NCI-H526 (cell line): ENCODE measurements at regions not wholly inside any gene's neighbourhood (a gene's known extent, or its start where the extent isn't known, plus 50 kb on each side); places are given as distances from the start of the nearest gene placed in this dataset.

ENCODE experiments used
- DNase-seq, 2 experiments: peaks; one replicate each; lab custom pipeline; 2025; lab: John Stamatoyannopoulos, UW

- no peak for DNase-seq
Observed at GRCh38 chr12:69096669-69097335, 142.6 kb upstream of the CPSF6 start.

GRCh38 chr12:69097619-69098368 is 141.6 kb upstream of the CPSF6 start:
- no peak for DNase-seq

GRCh38 chr12:69099201-69099837 is 140.1 kb upstream of the CPSF6 start:
- no peak for DNase-seq

- no peak for DNase-seq
Observed at GRCh38 chr12:69101505-69101904, 137.9 kb upstream of the CPSF6 start.

- DNase-seq: no peak
Observed at GRCh38 chr12:69102856-69103255, 136.5 kb upstream of the CPSF6 start.

- DNase-seq: peak; percentile 78 to 82
Observed at GRCh38 chr12:69105101-69105962, 134.0 kb upstream of the CPSF6 start.

- DNase-seq: no peak
Observed at GRCh38 chr12:69106482-69107118, 132.8 kb upstream of the CPSF6 start.

- no peak for DNase-seq
Observed at GRCh38 chr12:69107541-69107940, 131.8 kb upstream of the CPSF6 start.

- DNase-seq: no peak
Observed at GRCh38 chr12:69108037-69108436, 131.3 kb upstream of the CPSF6 start.

GRCh38 chr12:69112616-69113015 is 126.8 kb upstream of the CPSF6 start:
- no peak for DNase-seq

- no peak for DNase-seq
Observed at GRCh38 chr12:69115099-69115498, 124.3 kb upstream of the CPSF6 start.

GRCh38 chr12:69115951-69116350 is 123.4 kb upstream of the CPSF6 start:
- DNase-seq: peak in 1 of 2 experiments; percentile 25

- DNase-seq: no peak
Observed at GRCh38 chr12:69117566-69118266, 121.7 kb upstream of the CPSF6 start.

- no peak for DNase-seq
Observed at GRCh38 chr12:69118516-69118915, 120.9 kb upstream of the CPSF6 start.

GRCh38 chr12:69119770-69120169 is 119.6 kb upstream of the CPSF6 start:
- DNase-seq: no peak

- DNase-seq: no peak
Observed at GRCh38 chr12:69120354-69120753, 119.0 kb upstream of the CPSF6 start.

- DNase-seq: no peak
Observed at GRCh38 chr12:69123311-69123710, 116.1 kb upstream of the CPSF6 start.

GRCh38 chr12:69123919-69124638 is 115.3 kb upstream of the CPSF6 start:
- DNase-seq: no peak

GRCh38 chr12:69129017-69129416 is 110.4 kb upstream of the CPSF6 start:
- no peak for DNase-seq

GRCh38 chr12:69129564-69129963 is 109.8 kb upstream of the CPSF6 start:
- no peak for DNase-seq
